Natural killer cell (primary cell): ENCODE measurements at regions not wholly inside any gene's neighbourhood (a gene's known extent, or its start where the extent isn't known, plus 50 kb on each side); places are given as distances from the start of the nearest gene placed in this dataset.

Experiments used
- ATAC-seq, 3 donors: fragments of 150-1000 bp in 2 of 3; fragments of 200-7000 bp in 1 of 3; cut with Tn5 transposase; 1 replicate in 1 of 3; 2 replicates in 2 of 3; pipeline ENCODE4 v1.10.0; 2021; ENCODE audit warnings: mild to moderate bottlenecking in 2 of 3, moderate library complexity in 2 of 3
- DNase-seq, 2 donors: peaks; one replicate each; pipeline versions ENCODE4 v3.0.0 to v3.0.0-alpha.2; 2013 to 2021; ENCODE audit warnings: mixed read lengths in 1 of 2
- H3K27ac ChIP-seq: one replicate; pipeline ENCODE4 v1.5.1; 2013; ENCODE audit warnings: mild to moderate bottlenecking, low read length
- H3K27me3 ChIP-seq: one replicate; pipeline ENCODE4 v1.6.1; 2013; ENCODE audit warnings: low read length; ENCODE audit not compliant: control insufficient read depth, insufficient read depth
- H3K36me3 ChIP-seq: one replicate; pipeline ENCODE4 v1.6.1; 2013; ENCODE audit warnings: low read length; ENCODE audit not compliant: control insufficient read depth, insufficient read depth
- H3K4me1 ChIP-seq: one replicate; pipeline ENCODE4 v1.6.1; 2013; ENCODE audit warnings: low read length; ENCODE audit not compliant: control insufficient read depth, insufficient read depth
- H3K4me3 ChIP-seq: one replicate; pipeline ENCODE4 v1.5.1; 2013; ENCODE audit warnings: low read length
- H3K9me3 ChIP-seq: one replicate; pipeline ENCODE4 v1.6.1; 2013; ENCODE audit warnings: low read length; ENCODE audit not compliant: control insufficient read depth, insufficient read depth
- H3K27ac Mint-ChIP-seq, 2 donors: one replicate each; pipeline ENCODE4 v1.8.0; 2022; ENCODE audit warnings: mild to moderate bottlenecking in 2 of 2, mixed read lengths in 2 of 2, moderate library complexity in 1 of 2
- H3K27me3 Mint-ChIP-seq, 2 donors: one replicate each; pipeline ENCODE4 v1.8.0; 2022; ENCODE audit warnings: low read depth in 2 of 2, mixed read lengths in 2 of 2
- H3K36me3 Mint-ChIP-seq: one replicate; pipeline ENCODE4 v1.8.0; 2022; ENCODE audit warnings: mixed read lengths
- H3K4me1 Mint-ChIP-seq, 2 donors: one replicate each; pipeline ENCODE4 v1.8.0; 2022; ENCODE audit warnings: mixed read lengths in 2 of 2
- H3K4me3 Mint-ChIP-seq: one replicate; pipeline ENCODE4 v1.8.0; 2022; ENCODE audit warnings: mild to moderate bottlenecking, moderate library complexity, mixed read lengths
- H3K9me3 Mint-ChIP-seq, 2 donors: one replicate each; pipeline ENCODE4 v1.8.0; 2022; ENCODE audit warnings: mixed read lengths in 2 of 2
- CTCF ChIP-seq: fragments of 200-600 bp; IDR thresholded peaks from one replicate; pipeline ENCODE4 v1.8.0; 2022; ENCODE audit warnings: antibody characterized with exemption
- WGBS: methylation state at CpG from one replicate; pipeline ENCODE4 v1.1.7; 2013; ENCODE audit warnings: missing lambda C conversion rate; ENCODE audit not compliant: insufficient coverage; 5-methylcytosine and 5-hydroxymethylcytosine counted together
- intact Hi-C: fragments of 100-400 bp; cut with micrococcal nuclease; formaldehyde crosslinking; loops from one replicate; pipeline ENCODE4 v1.14.2; 2022

- H3K27ac ChIP-seq: no peak overlapping the region
- no peaks in the 10 kb centered on the region for H3K36me3 ChIP-seq
- no peaks in the 10 kb centered on the region for H3K27me3 Mint-ChIP-seq
- H3K9me3 Mint-ChIP-seq: no peaks in the 10 kb centered on the region
- no peaks in the 10 kb centered on the region for H3K27me3 ChIP-seq
- no peaks in the 10 kb centered on the region for H3K4me1 ChIP-seq
- H3K4me3 ChIP-seq: no peak overlapping the region
- DNase-seq (no peak), ATAC-seq (no peak)
- intact Hi-C loops: no loop called here
- H3K27ac Mint-ChIP-seq: no peak overlapping the region
- no peak overlapping the region for H3K4me3 Mint-ChIP-seq
- TF ChIP-seq CTCF: no peak
- H3K9me3 ChIP-seq: no peaks in the 10 kb centered on the region
- H3K36me3 Mint-ChIP-seq: no peaks in the 10 kb centered on the region
- no peaks in the 10 kb centered on the region for H3K4me1 Mint-ChIP-seq
Measured at GRCh38 chr3:34146596-34146995, 348.2 kb downstream of the PDCD6IP start.

DNA sequence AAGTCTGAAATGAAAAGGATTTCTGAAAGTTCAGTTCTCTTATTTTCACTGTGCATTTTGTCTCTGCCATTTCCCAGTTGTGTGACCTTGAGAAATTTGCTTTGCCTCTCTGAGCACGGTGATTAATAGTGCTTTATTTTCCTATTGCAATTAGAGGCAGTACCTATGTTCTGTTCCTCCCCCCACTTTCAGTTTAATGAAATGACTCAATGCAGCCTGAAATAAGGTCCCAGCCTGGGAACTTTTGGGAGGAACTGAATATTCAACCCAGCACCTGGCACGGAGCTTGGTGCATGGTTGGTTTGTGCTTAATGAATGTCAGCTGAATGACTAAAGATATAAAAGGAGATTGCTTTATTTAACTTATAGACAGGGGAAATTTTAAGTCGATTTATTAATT is 352.6 kb downstream of the PDCD6IP start:
- WGBS: 78% methylated on average over 3 of the region's 3 CpGs
- no peak overlapping the region for H3K27ac ChIP-seq

GRCh38 chr3:34152656-34153055 is 354.2 kb downstream of the PDCD6IP start:
- no peaks in the 10 kb centered on the region for H3K4me1 Mint-ChIP-seq
- H3K4me1 ChIP-seq: no peaks in the 10 kb centered on the region
- peaks cover 0 to 5% of the 10 kb centered on the region in 2 donors for H3K27me3 Mint-ChIP-seq
- no peak for ATAC-seq
- no peak for TF ChIP-seq CTCF
- intact Hi-C loops: no loop called here
- no peaks in the 10 kb centered on the region for H3K27me3 ChIP-seq
- DNase-seq: no peak
- H3K36me3 Mint-ChIP-seq: no peaks in the 10 kb centered on the region
- WGBS: 89% methylated on average over 5 of the region's 5 CpGs
- no peaks in the 10 kb centered on the region for H3K9me3 ChIP-seq
- no peaks in the 10 kb centered on the region for H3K9me3 Mint-ChIP-seq
- no peak overlapping the region for H3K27ac ChIP-seq
- no peak overlapping the region for H3K4me3 ChIP-seq
- no peak overlapping the region for H3K4me3 Mint-ChIP-seq
- H3K36me3 ChIP-seq: no peaks in the 10 kb centered on the region
- no peak overlapping the region for H3K27ac Mint-ChIP-seq

More for the DNA sequence above, 352.6 kb downstream of the PDCD6IP start:
- no peak overlapping the region for H3K27ac Mint-ChIP-seq
- no peaks in the 10 kb centered on the region for H3K27me3 ChIP-seq
- no peak overlapping the region for H3K4me3 Mint-ChIP-seq
- intact Hi-C loops: no loop called here
- no peaks in the 10 kb centered on the region for H3K4me1 Mint-ChIP-seq
- ATAC-seq (no peak), DNase-seq (no peak)
- H3K36me3 ChIP-seq: no peaks in the 10 kb centered on the region
- TF ChIP-seq CTCF: no peak
- H3K4me1 ChIP-seq: no peaks in the 10 kb centered on the region
- H3K4me3 ChIP-seq: no peak overlapping the region
- H3K27me3 Mint-ChIP-seq: peaks cover 0 to 5% of the 10 kb centered on the region in 2 donors
- no peaks in the 10 kb centered on the region for H3K36me3 Mint-ChIP-seq
- no peaks in the 10 kb centered on the region for H3K9me3 ChIP-seq
- H3K9me3 Mint-ChIP-seq: no peaks in the 10 kb centered on the region

GRCh38 chr3:34155108-34155507 is 356.7 kb downstream of the PDCD6IP start:
- no peak overlapping the region for H3K27ac Mint-ChIP-seq
- H3K9me3 ChIP-seq: no peaks in the 10 kb centered on the region
- H3K4me1 ChIP-seq: no peaks in the 10 kb centered on the region
- H3K27me3 Mint-ChIP-seq: peaks cover 0 to 5% of the 10 kb centered on the region in 2 donors
- intact Hi-C loops: no loop called here
- peak in 1 of 3 donors; percentile 20 for ATAC-seq
- DNase-seq: no peak
- H3K36me3 ChIP-seq: no peaks in the 10 kb centered on the region
- no peak for TF ChIP-seq CTCF
- no CpG with 5 or more reads among the region's 1 CpG for WGBS
- H3K27me3 ChIP-seq: no peaks in the 10 kb centered on the region
- no peak overlapping the region for H3K4me3 ChIP-seq
- H3K27ac ChIP-seq: no peak overlapping the region
- H3K4me1 Mint-ChIP-seq: no peaks in the 10 kb centered on the region
- H3K36me3 Mint-ChIP-seq: no peaks in the 10 kb centered on the region
- H3K4me3 Mint-ChIP-seq: no peak overlapping the region
- no peaks in the 10 kb centered on the region for H3K9me3 Mint-ChIP-seq
